Upper lobe of left lung (tissue), 6 donors: ENCODE measurements at regions not wholly inside any gene's neighbourhood (a gene's known extent, or its start where the extent isn't known, plus 50 kb on each side); places are given as distances from the start of the nearest gene placed in this dataset.

Experiments
- ATAC-seq, 2 donors: fragments of 200-7000 bp; cut with Tn5 transposase; one replicate each; pipeline ENCODE4 v1.9.1; 2022; ENCODE audit warnings: mild to moderate bottlenecking in 2 of 2, moderate library complexity in 2 of 2; ENCODE audit not compliant: low FRiP score in 2 of 2
- DNase-seq, 2 donors: peaks; one replicate each; pipeline ENCODE4 v3.0.0-alpha.2; 2019 to 2020
- H3K27ac ChIP-seq, 4 donors: fragments of 200-600 bp; sonication (generic); one replicate each; pipeline ENCODE4 v1.5.1; 2016 to 2019
- H3K27me3 ChIP-seq, 4 donors: fragments of 200-600 bp; sonication (generic); one replicate each; pipeline ENCODE4 v1.5.1; 2017 to 2019
- H3K36me3 ChIP-seq, 4 donors: fragments of 200-600 bp; sonication (generic); one replicate each; pipeline ENCODE4 v1.5.1; 2016 to 2019
- H3K4me1 ChIP-seq, 4 donors: fragments of 200-600 bp; sonication (generic); one replicate each; pipeline ENCODE4 v1.5.1; 2018 to 2019
- H3K4me3 ChIP-seq, 4 donors: fragments of 200-600 bp; sonication (generic); one replicate each; pipeline ENCODE4 v1.5.1; 2017 to 2019; ENCODE audit warnings: mild to moderate bottlenecking in 2 of 4, moderate library complexity in 1 of 4
- H3K9me3 ChIP-seq, 4 donors: fragments of 200-600 bp; sonication (generic); one replicate each; pipeline ENCODE4 v1.5.1; 2018 to 2019
- EP300 ChIP-seq, 4 donors: sonication (generic); formaldehyde crosslinking; IDR thresholded peaks; one replicate each; pipeline ENCODE4 v1.5.1; 2017; ENCODE audit warnings: antibody characterized with exemption in 4 of 4, control low read depth in 2 of 4
- POLR2A ChIP-seq, 4 donors: fragments of 450-650 bp; IDR thresholded peaks; one replicate each; pipeline ENCODE4 v1.5.1; 2016 to 2017; ENCODE audit warnings: antibody characterized with exemption in 4 of 4, mild to moderate bottlenecking in 2 of 4
- POLR2AphosphoS5 ChIP-seq, 2 donors: sonication (generic); formaldehyde crosslinking; IDR thresholded peaks; one replicate each; pipeline ENCODE4 v1.5.1; 2017; ENCODE audit warnings: antibody characterized with exemption in 2 of 2
- WGBS, 2 donors: methylation state at CpG; one replicate each; pipeline ENCODE4 v1.1.5; 2017 to 2018; 5-methylcytosine and 5-hydroxymethylcytosine counted together
- TF ChIP-seq, protein P1 (sequence below), 6 experiments: fragments of 450-650 bp in 4 of 6; fragments of 200-600 bp in 2 of 6; sonication (generic) in 2 of 6; IDR thresholded peaks; one replicate each; pipeline ENCODE4 v1.5.1; 2016 to 2019; ENCODE audit warnings: antibody characterized with exemption in 6 of 6
- donor health status: DM: no; HTN: no; CAD: no; lungs with moderate emphysema.
- donor health status: DM: no; HTN: yes; CAD: no; lungs with severe emphysema.

DNA sequence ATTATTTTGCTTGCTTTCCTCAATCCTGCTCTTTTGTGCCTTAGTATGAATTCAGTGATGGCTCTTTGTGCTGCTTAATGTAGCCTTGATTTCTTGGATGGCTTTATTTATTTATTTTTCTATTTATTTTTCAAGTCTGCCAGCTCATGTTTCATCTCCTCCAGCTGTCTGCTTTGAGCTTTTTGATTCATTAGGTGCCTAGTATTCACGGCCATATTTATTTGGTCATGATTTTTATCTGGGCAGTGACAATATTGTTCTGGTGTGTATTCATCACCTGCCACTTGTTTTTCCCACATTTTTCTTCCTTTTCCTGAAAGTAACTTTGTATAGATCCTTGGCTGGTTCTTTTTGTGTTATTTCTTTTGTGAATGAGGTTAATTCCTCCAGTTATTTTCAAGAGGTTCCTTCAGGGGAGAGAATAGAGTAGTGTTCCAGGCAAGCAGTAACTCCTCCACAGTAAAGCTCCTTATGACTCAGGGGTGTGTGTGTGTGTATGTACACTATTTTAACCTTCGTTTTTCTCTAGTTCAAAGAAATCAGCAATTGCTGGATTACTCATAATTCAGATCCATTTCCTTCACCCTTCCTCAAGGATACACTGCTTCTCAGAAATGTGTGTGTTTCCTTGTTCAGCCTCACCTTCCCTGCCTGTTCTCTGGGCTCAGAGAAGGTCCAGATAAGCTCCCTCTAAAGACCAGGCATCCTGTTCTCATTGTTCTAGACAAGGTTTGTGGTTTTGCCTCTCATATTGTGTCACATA lies 51.6 kb upstream of the PMCH start:
- DNase-seq = no peak
- Histone ChIP-seq H3K36me3 (no peaks in the 10 kb centered on the region), H3K27ac (no peak overlapping the region), H3K9me3 (no peaks in the 10 kb centered on the region), H3K27me3 (no peaks in the 10 kb centered on the region), H3K4me3 (no peak overlapping the region), H3K4me1 (no peaks in the 10 kb centered on the region)
- WGBS, 2 donors = 31 to 37% methylated on average over 2 of the region's 2 CpGs
- TF ChIP-seq, protein P1, sequence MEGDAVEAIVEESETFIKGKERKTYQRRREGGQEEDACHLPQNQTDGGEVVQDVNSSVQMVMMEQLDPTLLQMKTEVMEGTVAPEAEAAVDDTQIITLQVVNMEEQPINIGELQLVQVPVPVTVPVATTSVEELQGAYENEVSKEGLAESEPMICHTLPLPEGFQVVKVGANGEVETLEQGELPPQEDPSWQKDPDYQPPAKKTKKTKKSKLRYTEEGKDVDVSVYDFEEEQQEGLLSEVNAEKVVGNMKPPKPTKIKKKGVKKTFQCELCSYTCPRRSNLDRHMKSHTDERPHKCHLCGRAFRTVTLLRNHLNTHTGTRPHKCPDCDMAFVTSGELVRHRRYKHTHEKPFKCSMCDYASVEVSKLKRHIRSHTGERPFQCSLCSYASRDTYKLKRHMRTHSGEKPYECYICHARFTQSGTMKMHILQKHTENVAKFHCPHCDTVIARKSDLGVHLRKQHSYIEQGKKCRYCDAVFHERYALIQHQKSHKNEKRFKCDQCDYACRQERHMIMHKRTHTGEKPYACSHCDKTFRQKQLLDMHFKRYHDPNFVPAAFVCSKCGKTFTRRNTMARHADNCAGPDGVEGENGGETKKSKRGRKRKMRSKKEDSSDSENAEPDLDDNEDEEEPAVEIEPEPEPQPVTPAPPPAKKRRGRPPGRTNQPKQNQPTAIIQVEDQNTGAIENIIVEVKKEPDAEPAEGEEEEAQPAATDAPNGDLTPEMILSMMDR (IDR thresholded peaks at IDR 0.05) = no peak
- no peak for TF ChIP-seq POLR2A (IDR thresholded peaks at IDR 0.05)
- TF ChIP-seq POLR2AphosphoS5 (IDR thresholded peaks at IDR 0.05) = no peak
- TF ChIP-seq EP300 (IDR thresholded peaks at IDR 0.05) = no peak
- no peak for ATAC-seq
